Ovary (tissue), 7 donors: ENCODE measurements at regions not wholly inside any gene's neighbourhood (a gene's known extent, or its start where the extent isn't known, plus 50 kb on each side); places are given as distances from the start of the nearest gene placed in this dataset.

Experiments
- DNase-seq, 5 donors: peaks; one replicate each; pipeline ENCODE4 v3.0.0-alpha.2; 2019 to 2020
- H3K27ac ChIP-seq, 2 donors: fragments of 200-600 bp; one replicate each; pipeline versions ENCODE4 v1.5.1 to v1.8.0; 2019 to 2022
- H3K27me3 ChIP-seq: fragments of 200-600 bp; one replicate; pipeline ENCODE4 v1.8.0; 2022
- H3K36me3 ChIP-seq: fragments of 200-600 bp; sonication (generic); one replicate; pipeline ENCODE4 v1.5.1; 2019
- H3K4me1 ChIP-seq: one replicate; pipeline ENCODE4 v1.8.1; 2013; ENCODE audit warnings: mild to moderate bottlenecking, moderate library complexity; ENCODE audit not compliant: insufficient read depth
- H3K4me3 ChIP-seq: fragments of 200-600 bp; sonication (generic); one replicate; pipeline ENCODE4 v1.5.1; 2017
- H3K9me3 ChIP-seq, 2 donors: fragments of 200-600 bp in 1 of 2; sonication (generic) in 1 of 2; one replicate each; pipeline versions ENCODE4 v1.5.1 to v1.8.1; 2013 to 2019; ENCODE audit warnings: mild to moderate bottlenecking in 1 of 2, moderate library complexity in 1 of 2
- EP300 ChIP-seq: sonication (generic); formaldehyde crosslinking; IDR thresholded peaks from one replicate; pipeline ENCODE4 v1.6.1; 2017; ENCODE audit warnings: antibody characterized with exemption
- POLR2A ChIP-seq: fragments of 450-650 bp; IDR thresholded peaks from one replicate; pipeline ENCODE4 v1.6.1; 2017; ENCODE audit warnings: antibody characterized with exemption, mild to moderate bottlenecking, moderate library complexity
- WGBS, 3 donors: extraction: QIAGEN DNeasy Blood & Tissue Kit in 1 of 3; methylation state at CpG; one replicate each; pipeline versions ENCODE4 v1.1.5 to v1.1.7; 2013 to 2017; 5-methylcytosine and 5-hydroxymethylcytosine counted together
- intact Hi-C, 4 donors: fragments of 100-400 bp; cut with DNase I; formaldehyde crosslinking; loops; one replicate each; pipeline versions ENCODE4 v1.11.0 to v1.15.1; 2022 to 2023
- TF ChIP-seq, protein P1 (sequence below), 3 donors: fragments of 450-650 bp in 2 of 3; fragments of 200-600 bp in 1 of 3; IDR thresholded peaks; one replicate each; pipeline versions ENCODE4 v1.5.1 to v1.8.0; 2016 to 2022; ENCODE audit warnings: antibody characterized with exemption in 3 of 3, mild to moderate bottlenecking in 1 of 3
- donor health status: DM: no; HTN: no; CAD: no; lungs with moderate emphysema.
- donor health status: DM: no; HTN: no; CAD: no.
- donor health status: Bipolar disorder and iron deficiency.
- donor health status: DM: no; HTN: no; CAD: no.
- donor health status: DM: yes; HTN: yes; CAD: no.

DNA sequence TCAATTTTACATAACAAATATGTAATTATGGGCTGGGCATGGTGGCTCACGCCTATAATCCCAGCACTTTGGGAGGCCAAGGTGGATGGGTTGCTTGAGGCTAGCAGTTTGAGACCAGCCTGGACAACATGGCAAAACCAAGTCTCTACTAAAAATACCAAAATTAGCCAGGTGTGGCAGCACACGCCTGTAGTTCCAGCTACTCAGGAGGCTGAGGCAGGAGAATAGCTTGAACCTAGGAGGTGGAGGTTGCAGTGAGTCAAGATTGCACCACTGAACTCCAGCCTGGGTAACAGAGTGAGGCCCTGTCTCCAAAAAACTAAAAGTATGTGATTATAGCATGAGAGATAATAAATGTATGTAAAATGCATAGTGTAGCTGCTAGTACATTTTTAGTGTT is 229.0 kb downstream of the PPARGC1A start:
- H3K9me3 ChIP-seq = no peaks in the 10 kb centered on the region
- DNase-seq = no peak
- WGBS, 3 donors = 87 to 100% (median 87%) methylated on average over 2 of the region's 2 CpGs
- intact Hi-C loops = no loop called here
- no peak overlapping the region for H3K4me3 ChIP-seq
- no peaks in the 10 kb centered on the region for H3K36me3 ChIP-seq
- H3K27me3 ChIP-seq = no peaks in the 10 kb centered on the region
- TF ChIP-seq POLR2A = no peak
- TF ChIP-seq EP300 = no peak
- TF ChIP-seq, protein P1, sequence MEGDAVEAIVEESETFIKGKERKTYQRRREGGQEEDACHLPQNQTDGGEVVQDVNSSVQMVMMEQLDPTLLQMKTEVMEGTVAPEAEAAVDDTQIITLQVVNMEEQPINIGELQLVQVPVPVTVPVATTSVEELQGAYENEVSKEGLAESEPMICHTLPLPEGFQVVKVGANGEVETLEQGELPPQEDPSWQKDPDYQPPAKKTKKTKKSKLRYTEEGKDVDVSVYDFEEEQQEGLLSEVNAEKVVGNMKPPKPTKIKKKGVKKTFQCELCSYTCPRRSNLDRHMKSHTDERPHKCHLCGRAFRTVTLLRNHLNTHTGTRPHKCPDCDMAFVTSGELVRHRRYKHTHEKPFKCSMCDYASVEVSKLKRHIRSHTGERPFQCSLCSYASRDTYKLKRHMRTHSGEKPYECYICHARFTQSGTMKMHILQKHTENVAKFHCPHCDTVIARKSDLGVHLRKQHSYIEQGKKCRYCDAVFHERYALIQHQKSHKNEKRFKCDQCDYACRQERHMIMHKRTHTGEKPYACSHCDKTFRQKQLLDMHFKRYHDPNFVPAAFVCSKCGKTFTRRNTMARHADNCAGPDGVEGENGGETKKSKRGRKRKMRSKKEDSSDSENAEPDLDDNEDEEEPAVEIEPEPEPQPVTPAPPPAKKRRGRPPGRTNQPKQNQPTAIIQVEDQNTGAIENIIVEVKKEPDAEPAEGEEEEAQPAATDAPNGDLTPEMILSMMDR (IDR thresholded peaks at IDR 0.05) = no peak
- no peaks in the 10 kb centered on the region for H3K4me1 ChIP-seq
- H3K27ac ChIP-seq = no peak overlapping the region

DNA sequence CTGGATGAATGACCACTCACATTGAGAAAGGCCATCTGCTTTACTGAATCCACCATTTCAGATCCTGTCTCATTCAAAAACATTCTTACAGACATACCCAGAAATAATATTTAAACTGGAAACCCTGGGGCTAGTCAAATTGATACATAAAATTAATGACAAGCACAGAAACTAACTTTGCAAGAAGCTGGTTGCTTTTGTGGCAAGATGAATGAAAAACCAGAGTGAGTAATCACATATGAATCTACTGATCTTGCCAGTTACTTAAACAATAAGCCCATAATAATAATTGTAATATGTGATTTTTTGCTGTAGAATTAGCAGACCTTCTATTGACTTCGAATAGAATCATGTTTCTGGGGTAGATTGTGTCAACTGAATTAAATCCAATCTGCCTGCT is 235.1 kb downstream of the PPARGC1A start:
- Histone ChIP-seq H3K36me3 (no peaks in the 10 kb centered on the region), H3K27ac (no peak overlapping the region), H3K9me3 (no peaks in the 10 kb centered on the region), H3K4me3 (no peak overlapping the region), H3K27me3 (no peaks in the 10 kb centered on the region), H3K4me1 (no peaks in the 10 kb centered on the region)
- TF ChIP-seq, protein P1 (IDR thresholded peaks at IDR 0.05) = no peak
- no peak for TF ChIP-seq POLR2A
- TF ChIP-seq EP300 = no peak
- no peak for DNase-seq
- intact Hi-C loops = no loop called here
- WGBS, 3 donors = 73 to 88% (median 76%) methylated on average over 1 of the region's 1 CpG

DNA sequence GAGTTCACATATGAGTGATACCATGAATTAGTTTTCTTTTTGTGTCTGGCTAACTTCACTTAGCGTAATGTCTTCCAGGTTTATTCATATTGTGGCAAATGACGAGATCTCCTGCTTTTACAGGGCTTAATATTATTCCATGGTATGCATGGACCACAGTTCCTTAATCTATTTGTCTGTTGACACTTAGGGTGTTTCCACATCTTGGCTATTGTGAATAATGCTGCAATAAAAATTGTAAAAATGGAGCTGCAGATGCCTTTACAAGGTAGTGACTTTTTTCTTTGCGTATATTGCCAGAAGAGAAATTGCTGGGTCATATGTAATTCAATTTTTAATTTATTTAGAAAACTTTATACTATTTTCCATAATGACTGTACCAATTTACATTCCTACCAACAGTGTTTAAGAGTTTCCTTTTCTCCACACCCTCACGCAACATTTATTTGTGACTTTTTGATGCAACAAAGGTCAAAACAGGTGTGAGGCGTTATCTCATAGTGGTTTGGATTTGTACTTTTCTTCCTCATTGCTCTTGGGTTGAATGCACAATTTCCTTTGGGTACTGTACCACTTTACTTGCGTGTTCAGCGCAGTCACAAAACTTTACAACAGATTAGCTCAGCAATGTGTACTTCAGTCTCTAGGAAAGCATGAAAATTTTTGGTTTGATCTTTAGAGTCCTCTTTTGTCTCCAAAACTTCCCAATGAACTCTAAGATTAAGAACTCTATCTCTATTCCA is 240.8 kb downstream of the PPARGC1A start:
- TF ChIP-seq POLR2A (no peak), EP300 (no peak)
- TF ChIP-seq, protein P1 (IDR thresholded peaks at IDR 0.05) = no peak
- Histone ChIP-seq H3K27ac (no peak overlapping the region), H3K4me1 (no peaks in the 10 kb centered on the region), H3K4me3 (no peak overlapping the region), H3K9me3 (no peaks in the 10 kb centered on the region), H3K36me3 (no peaks in the 10 kb centered on the region), H3K27me3 (no peaks in the 10 kb centered on the region)
- DNase-seq = no peak
- 85 to 92% (median 88%) methylated on average over 7 of the region's 7 CpGs for WGBS, 3 donors
- intact Hi-C loops = no loop called here

DNA sequence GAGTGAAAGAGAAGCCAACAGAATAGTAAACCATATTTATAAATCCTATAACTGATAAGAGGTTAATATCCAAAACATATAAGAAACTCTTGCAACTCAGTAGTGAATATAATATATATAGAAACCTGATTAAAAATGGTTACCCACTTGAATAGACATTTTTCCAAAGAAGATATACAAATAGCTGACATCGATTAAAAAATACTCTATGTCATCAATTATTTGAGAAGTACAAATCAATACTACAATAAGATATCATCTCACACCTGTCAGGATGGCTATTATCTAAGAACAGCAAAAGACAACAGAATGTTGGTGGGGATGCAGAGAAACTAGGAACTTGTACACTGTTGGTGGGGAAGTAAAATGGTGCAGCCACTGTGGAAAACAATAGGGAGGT is 254.4 kb downstream of the PPARGC1A start:
- no peak for DNase-seq
- no peaks in the 10 kb centered on the region for H3K36me3 ChIP-seq
- intact Hi-C loops = no loop called here
- no peaks in the 10 kb centered on the region for H3K27me3 ChIP-seq
- no peaks in the 10 kb centered on the region for H3K4me1 ChIP-seq
- H3K9me3 ChIP-seq = no peaks in the 10 kb centered on the region
- no peak overlapping the region for H3K27ac ChIP-seq
- H3K4me3 ChIP-seq = no peak overlapping the region
- 91 to 94% (median 92%) methylated on average over 1 of the region's 1 CpG for WGBS, 3 donors
- TF ChIP-seq POLR2A = no peak
- TF ChIP-seq, protein P1 (IDR thresholded peaks at IDR 0.05) = no peak
- TF ChIP-seq EP300 = no peak
